Stimulated activated naive CD4-positive, alpha-beta T cell (primary cell): ENCODE measurements at regions not wholly inside any gene's neighbourhood (a gene's known extent, or its start where the extent isn't known, plus 50 kb on each side); places are given as distances from the start of the nearest gene placed in this dataset.
"Not testable (repeated sequence)": the region's sequence is repeated elsewhere in the genome, so short reads cannot be mapped to it uniquely, and the experiment has no call there.

Source experiments
- DNase-seq, 6 experiments: peaks; one replicate each; lab custom pipeline; 2025; lab: John Stamatoyannopoulos, UW

DNA sequence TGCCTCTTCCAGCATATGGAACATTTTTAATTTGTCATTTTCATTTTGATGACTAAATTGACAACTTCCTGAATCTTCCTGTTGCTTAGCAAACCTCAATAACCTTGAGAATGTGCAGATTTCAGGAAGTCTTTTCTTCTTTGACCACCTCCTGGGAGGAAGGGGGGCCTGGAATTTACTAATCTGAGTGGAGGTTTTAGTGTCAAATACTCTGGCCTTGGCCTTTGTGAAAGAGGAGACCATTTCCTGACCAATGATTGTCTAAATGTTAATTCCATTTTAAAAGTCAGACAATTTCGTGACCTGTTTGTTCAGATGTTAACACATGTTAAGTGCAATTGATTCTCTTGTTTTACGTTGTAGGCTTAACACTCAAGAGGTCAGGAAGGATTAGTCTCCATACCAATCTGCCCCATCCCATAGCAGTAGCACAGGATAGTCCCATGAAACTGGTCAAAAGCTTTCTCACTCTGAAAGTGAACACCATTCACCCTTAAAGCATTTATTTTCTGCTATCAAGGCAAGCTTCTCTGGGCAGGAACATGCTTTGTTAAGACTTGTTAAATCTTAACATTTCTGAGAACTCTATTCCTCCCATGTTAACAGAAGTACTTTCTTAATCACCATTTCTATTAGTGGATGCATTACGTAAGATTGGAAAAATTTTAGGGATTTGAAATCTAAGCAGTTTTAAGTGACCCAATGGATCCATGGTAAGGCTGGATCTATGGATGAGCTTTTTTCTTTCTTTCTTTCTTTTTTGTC lies 219.6 kb downstream of the RND3 start:
- no peak for DNase-seq

DNA sequence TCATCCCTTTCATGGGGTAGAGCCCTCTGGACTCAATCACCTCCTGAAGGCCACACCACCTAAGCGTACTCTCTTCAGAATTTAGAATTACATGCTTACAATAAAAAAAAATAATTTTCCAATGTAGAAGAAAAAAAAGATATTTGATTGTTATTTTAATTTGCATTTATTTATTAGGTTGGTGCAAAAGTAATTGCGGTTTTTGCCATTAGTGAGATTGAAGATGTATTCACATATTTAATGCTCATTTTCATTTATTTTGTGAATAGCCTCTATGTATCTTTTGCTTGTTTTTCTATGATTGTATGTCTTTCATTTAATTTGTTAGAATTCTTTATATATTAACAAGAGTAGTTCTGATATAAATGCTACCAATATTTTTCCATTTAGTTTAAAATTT lies 220.5 kb downstream of the RND3 start:
- no peak for DNase-seq

- DNase-seq, result no peak
Observed at GRCh38 chr2:150264442-150264841, 223.0 kb downstream of the RND3 start.

- DNase-seq, result no peak
Observed at GRCh38 chr2:150261691-150262090, 225.8 kb downstream of the RND3 start.

DNA sequence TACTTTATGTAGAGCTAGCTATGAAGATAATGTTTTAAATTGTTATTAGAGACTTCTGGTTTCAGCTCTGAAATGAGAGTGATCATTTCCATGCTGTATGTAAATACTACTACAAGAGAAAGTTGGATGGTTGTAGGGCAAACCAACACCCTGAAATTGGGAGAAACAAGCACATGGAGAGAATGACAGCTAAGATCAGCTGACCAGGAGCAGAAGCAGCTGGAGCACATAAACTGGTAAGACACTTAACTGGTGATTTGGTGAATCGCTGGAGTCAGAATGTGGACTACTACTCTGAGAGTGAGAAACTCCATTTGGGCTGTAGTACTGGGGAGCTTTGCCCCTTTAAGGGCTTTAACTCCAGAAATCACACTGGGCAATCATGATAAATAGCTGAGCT lies 226.8 kb downstream of the RND3 start:
- no peak for DNase-seq

DNA sequence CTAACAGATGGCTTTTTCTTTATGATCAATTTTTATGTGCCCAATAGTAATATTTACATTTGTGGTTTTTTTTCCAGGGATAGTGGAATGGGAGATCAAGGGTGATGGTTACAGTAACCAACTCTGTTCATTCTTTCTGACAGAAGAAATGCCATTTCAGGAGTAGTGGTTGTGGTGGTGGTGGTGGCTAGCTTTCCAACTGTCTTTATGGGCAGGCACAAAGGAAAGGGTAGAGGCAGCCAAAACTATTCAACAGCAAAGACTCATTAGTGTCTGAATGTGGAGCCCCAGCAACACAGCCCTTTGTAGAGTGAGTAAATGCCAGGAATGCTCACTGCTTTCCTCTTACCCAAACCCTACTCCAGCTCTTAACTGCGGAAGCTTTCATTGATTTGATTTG lies 227.7 kb downstream of the RND3 start:
- no peak for DNase-seq

GRCh38 chr2:150258781-150259307 lies 228.6 kb downstream of the RND3 start:
- DNase-seq, result no peak

GRCh38 chr2:150256736-150257135 lies 230.7 kb downstream of the RND3 start:
- no peak for DNase-seq

DNA sequence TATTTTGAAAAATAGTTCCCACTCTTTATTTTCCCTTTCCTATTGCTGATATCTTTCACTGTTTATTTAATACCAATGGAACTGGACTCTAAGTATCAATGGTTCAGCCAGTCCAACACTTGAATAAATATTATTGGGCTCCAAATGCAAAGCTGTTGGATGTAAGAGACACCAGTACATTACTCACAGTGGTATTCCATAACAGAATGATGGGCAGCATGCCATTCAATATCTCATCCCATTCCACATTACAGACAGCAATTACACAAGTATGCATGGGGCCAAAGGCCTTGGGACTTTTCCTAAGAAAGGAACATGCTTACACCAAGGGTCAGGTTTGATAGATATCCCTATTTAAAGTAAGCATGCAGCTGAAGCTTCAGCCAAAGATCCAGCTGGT lies 231.9 kb downstream of the RND3 start:
- no peak for DNase-seq

- not testable (repeated sequence) for DNase-seq
Observed at GRCh38 chr2:150249735-150250134, 237.7 kb downstream of the RND3 start.

DNA sequence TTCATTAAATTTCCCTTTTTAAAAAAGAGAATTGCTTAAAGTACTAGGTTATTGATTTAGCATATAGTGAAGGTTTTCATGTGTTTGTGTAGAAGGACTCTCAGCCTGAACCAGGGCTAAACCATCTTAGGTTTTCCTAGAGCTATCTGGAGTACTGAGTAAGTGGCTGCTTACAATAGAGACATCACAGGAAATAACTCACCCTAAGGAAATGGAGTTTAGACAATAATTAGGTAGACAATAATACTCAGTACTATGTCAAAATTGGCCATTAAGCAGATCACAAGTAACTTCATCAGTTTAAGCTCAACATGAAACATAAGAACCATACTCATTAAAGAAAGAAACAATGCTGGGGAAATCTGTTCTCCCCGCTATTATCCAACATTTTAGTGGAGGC lies 240.0 kb downstream of the RND3 start:
- DNase-seq, result no peak

GRCh38 chr2:150234787-150235446 lies 252.6 kb downstream of the RND3 start:
- DNase-seq, result no peak

- no peak for DNase-seq
Observed at GRCh38 chr2:150232871-150233270, 254.6 kb downstream of the RND3 start.

DNA sequence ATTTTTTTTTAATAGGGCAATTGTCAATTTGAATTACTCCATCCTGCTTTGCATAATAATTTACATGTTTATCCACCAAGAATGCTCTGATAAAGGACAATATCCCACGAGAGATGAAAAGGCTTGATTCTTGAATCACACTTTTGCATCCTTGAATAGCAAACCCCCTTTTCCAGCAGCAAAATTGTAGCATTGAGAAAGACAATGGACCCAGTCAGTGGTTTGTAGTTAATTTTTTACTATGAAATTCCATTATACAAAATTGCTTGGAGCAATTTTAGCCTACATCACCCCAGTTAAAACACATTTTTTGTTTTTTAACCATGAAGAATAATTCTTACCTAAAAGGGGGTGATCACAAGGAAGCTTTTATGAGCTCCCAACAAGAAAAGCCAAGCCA lies 255.1 kb downstream of the RND3 start:
- DNase-seq, result no peak

DNA sequence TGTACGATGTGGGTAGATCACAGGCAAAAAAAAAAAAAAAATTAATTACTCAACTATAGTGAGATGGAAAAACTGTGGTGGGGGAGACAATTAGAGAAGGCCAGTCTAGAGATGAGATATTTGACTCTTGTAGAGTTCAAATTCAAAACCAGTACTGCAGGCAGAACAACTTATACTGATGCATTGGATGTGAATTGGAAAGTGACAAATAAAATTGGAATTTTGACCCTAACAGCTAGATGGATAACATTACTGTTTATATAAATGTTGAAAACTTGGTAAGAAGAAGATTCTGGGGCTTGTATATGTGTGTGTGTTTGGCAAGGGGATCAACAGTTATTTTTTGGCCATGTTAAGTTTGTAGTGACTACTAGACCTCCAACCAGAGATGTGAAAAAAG lies 256.9 kb downstream of the RND3 start:
- no peak for DNase-seq

- no peak for DNase-seq
Observed at GRCh38 chr2:150230004-150230403, 257.5 kb downstream of the RND3 start.

DNA sequence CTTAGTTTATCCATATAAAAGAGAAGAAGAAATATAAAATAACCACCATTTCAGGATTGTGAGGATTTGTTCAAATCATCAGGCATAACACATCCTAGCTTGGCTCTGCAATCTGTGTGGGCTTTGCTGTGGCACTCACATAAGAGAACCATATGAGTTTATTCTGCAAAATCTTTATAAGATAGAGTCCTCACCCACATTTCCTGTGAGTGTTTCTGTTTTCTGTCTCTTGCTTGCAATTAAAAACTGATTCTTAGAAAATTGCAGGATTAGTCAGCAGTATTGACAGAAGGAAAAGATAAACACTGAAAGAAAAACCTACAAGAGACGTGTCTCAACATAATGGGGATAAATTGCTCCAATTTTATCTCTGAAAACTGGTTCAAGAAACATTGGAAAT lies 258.5 kb downstream of the RND3 start:
- no peak for DNase-seq

GRCh38 chr2:150225030-150225429 lies 262.4 kb downstream of the RND3 start:
- no peak for DNase-seq

- DNase-seq, result no peak
Observed at GRCh38 chr2:150224321-150224720, 263.1 kb downstream of the RND3 start.

- no peak for DNase-seq
Observed at GRCh38 chr2:150222942-150223341, 264.5 kb downstream of the RND3 start.

GRCh38 chr2:150222379-150222778 lies 265.1 kb downstream of the RND3 start:
- no peak for DNase-seq

DNA sequence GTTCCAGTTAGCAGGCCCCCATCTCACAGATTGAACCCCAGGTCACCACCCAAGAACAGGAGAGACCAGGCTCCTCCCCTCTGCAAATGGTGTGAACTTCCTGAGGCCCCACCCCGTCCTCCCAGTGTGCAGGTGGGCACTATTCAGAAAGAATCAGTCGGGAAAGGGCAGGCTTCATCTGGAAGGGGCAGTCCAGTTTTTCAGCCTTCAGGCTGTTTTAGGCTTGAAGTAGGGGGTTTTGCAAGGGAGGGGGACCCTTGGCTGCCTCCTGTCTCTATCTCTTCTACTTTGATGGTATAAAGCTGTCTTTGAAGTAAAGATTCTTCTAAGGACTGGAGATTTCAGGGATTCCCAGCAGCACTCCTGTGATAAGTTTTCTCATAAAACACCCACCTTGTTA lies 267.6 kb downstream of the RND3 start:
- DNase-seq, result no peak

DNA sequence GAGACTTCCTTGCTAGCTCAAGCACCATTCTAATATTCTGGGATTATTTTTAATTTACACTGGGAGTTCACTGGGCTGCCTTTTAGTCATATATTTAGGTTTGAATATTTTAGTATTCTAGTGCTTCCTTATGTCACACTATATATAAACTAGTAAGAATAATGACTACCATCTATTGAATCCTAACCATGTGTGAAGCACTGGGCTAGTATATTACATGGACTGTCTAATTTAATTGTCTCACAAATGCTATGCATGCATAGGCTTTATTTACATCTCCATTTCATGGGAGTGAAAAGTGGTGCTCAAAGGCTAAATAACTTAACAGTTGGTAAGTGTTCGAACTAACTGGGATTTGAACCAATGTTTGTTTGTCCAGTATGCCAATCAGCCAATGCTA lies 272.4 kb downstream of the RND3 start:
- no peak for DNase-seq

- no peak for DNase-seq
Observed at GRCh38 chr2:150214626-150215025, 272.8 kb downstream of the RND3 start.
